ENCODE measurements at regions not wholly inside any gene's neighbourhood (a gene's known extent, or its start where the extent isn't known, plus 50 kb on each side); places are given as distances from the start of the nearest gene placed in this dataset.
A peak's percentile ranks its signal among the peaks of the same experiment; 100 is the strongest.

DNA sequence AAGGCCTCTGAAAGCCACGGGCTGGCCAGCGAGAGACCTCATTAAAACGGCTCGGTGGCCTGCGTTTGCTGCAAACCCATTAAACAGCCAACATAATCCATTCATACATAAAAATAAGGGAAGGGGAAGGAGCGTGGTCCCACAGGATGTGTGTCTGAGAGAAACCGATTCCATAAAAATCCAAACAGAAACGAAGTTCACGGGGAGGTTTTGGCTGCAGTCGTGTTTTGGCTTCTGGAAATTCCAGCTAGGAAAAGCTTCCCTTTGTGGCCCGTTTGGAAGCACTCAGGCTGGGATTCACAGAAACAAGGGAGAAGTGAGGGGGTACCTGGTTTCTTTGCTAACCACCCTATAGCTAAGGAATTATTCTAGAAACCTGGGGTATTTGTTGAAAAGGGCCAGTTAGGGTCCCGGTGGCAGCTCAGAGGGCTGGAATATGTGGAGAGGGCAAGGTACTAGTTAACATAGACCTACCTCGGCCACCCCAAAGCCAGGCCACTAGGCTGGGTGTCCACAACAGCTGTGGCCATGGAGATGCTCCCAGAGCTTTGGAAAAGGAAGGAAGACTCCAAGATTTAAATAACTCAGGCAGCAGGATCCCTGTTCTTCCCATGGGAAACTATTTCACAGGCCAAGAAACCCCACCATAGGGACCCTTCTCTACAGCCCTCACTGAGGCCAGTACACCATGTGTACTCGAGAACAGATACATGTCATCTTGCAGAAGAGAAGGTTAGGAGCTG, 166.8 kb downstream of the BCOR start:
- Histone ChIP-seq H3K4me3 (ENCODE audit: low read depth, low read length) (no peak overlapping the region), H3K4me1 (no peaks in the 10 kb centered on the region), H3K9me3 (no peaks in the 10 kb centered on the region), H3K36me3 (ENCODE audit: control insufficient read depth, insufficient read depth, low read length) (no peaks in the 10 kb centered on the region), H3K27me3 (replicated peaks; ENCODE audit: control insufficient read depth, insufficient read depth, low read length) (no peaks in the 10 kb centered on the region)
- intact Hi-C loops (cut with micrococcal nuclease; ENCODE audit: unreplicated experiment): no loop called here
- no TSS peak for BruUV-seq (replicated peaks)
- TF ChIP-seq, protein P1, sequence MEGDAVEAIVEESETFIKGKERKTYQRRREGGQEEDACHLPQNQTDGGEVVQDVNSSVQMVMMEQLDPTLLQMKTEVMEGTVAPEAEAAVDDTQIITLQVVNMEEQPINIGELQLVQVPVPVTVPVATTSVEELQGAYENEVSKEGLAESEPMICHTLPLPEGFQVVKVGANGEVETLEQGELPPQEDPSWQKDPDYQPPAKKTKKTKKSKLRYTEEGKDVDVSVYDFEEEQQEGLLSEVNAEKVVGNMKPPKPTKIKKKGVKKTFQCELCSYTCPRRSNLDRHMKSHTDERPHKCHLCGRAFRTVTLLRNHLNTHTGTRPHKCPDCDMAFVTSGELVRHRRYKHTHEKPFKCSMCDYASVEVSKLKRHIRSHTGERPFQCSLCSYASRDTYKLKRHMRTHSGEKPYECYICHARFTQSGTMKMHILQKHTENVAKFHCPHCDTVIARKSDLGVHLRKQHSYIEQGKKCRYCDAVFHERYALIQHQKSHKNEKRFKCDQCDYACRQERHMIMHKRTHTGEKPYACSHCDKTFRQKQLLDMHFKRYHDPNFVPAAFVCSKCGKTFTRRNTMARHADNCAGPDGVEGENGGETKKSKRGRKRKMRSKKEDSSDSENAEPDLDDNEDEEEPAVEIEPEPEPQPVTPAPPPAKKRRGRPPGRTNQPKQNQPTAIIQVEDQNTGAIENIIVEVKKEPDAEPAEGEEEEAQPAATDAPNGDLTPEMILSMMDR (IDR thresholded peaks at IDR 0.05; ENCODE audit: insufficient read depth in 1 of 2, low read depth in 1 of 2, low read length in 1 of 2, severe bottlenecking in 1 of 2, unreplicated experiment in 1 of 2): no peak
- Mint-ChIP-seq H3K9me3 (ENCODE audit: unreplicated experiment) (no peaks in the 10 kb centered on the region), H3K27ac (ENCODE audit: unreplicated experiment) (no peak overlapping the region), H3K36me3 (ENCODE audit: insufficient read depth, unreplicated experiment) (no peaks in the 10 kb centered on the region), H3K4me1 (ENCODE audit: low read depth, unreplicated experiment) (peaks cover 7% of the 10 kb centered on the region), H3K27me3 (ENCODE audit: insufficient read depth, unreplicated experiment) (no peaks in the 10 kb centered on the region), H3K4me3 (ENCODE audit: unreplicated experiment) (no peak overlapping the region)
- CTCF ChIA-PET: no interaction called here
- no peak for DNase-seq
- POLR2A ChIA-PET: no interaction called here

DNA sequence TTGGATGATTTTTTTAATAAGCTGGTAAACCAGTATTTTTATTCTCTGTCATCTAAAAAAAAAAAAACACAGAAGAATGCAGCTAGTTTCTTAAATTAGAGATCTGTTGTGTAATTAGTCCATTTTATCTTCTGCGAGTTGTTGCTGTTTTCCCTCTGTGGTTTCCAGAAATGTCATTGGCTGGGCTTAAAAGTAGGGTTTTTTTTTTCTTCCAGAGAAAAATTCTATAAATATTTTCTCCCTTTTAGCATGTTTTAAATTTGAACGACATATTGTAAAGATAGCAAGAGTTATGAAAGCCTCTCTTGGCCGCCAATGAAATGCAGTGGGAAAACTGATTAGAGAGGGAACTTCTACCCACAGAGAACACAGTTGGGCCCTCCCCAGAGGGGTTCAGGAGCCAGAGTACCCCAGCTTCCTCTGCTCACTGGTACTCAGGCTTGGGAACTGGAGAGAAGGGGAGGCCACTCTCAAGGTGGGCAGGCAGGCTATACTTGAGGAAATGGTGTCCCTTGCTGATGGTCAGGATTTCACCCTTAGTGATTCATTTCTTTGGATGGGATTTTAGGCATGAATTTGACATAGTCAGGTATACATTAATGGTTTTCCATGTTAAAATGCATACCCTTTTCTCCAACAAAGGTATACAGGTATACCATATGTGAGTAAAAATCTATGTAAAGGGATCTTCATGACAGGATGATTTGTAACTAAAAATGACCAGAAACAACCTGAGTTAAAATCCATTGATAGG, 166.1 kb downstream of the BCOR start:
- H3K4me1 ChIP-seq: no peaks in the 10 kb centered on the region
- no peak overlapping the region for H3K4me3 ChIP-seq (ENCODE audit: low read depth, low read length)
- H3K36me3 Mint-ChIP-seq (ENCODE audit: insufficient read depth, unreplicated experiment): no peaks in the 10 kb centered on the region
- BruUV-seq (replicated peaks): no TSS peak
- no peak overlapping the region for H3K27ac Mint-ChIP-seq (ENCODE audit: unreplicated experiment)
- no peak overlapping the region for H3K4me3 Mint-ChIP-seq (ENCODE audit: unreplicated experiment)
- no peak for DNase-seq
- no peaks in the 10 kb centered on the region for H3K27me3 ChIP-seq (replicated peaks; ENCODE audit: control insufficient read depth, insufficient read depth, low read length)
- intact Hi-C loops (cut with micrococcal nuclease; ENCODE audit: unreplicated experiment): no loop called here
- no peaks in the 10 kb centered on the region for H3K9me3 ChIP-seq
- H3K27me3 Mint-ChIP-seq (ENCODE audit: insufficient read depth, unreplicated experiment): no peaks in the 10 kb centered on the region
- no peaks in the 10 kb centered on the region for H3K9me3 Mint-ChIP-seq (ENCODE audit: unreplicated experiment)
- ChIA-PET POLR2A (no interaction called here), CTCF (no interaction called here)
- TF ChIP-seq, protein P1 (IDR thresholded peaks at IDR 0.05; ENCODE audit: insufficient read depth in 1 of 2, low read depth in 1 of 2, low read length in 1 of 2, severe bottlenecking in 1 of 2, unreplicated experiment in 1 of 2): no peak
- H3K36me3 ChIP-seq (ENCODE audit: control insufficient read depth, insufficient read depth, low read length): no peaks in the 10 kb centered on the region
- H3K4me1 Mint-ChIP-seq (ENCODE audit: low read depth, unreplicated experiment): peaks cover 13% of the 10 kb centered on the region

DNA sequence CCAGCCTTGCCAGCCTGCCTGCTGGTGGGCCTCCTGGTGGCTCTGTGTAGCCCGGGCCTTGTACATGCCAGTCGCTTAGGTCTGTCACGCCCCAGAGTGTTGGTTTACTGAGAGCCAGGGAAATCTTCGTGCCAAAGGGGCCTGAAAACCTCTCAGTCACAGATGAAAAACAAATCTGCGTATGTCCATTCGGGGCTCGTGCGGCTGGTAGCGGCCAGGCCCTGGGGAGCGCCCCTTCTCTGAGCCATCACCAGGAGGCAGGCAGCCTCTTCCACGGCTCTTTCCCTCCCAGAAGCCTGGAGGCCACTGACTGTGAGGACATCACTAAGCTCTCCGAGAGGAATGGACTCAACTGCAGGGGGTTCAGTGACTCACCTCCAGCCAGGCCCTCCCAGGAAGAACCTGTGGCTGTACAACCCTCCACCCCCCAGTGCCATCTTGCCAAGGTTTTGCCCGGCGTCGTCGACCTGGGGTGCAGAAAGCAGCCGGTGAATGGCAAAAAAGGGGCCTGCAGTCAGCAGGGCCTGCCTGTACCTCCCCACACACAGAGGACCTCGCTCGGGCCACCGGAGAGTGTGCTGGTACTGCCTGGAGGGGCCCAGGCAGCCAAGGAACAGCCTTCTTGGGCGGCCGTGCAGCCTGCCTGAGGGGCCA, 162.2 kb downstream of the BCOR start:
- intact Hi-C loops (cut with micrococcal nuclease; ENCODE audit: unreplicated experiment): no loop called here
- POLR2A ChIA-PET: no interaction called here
- Histone ChIP-seq H3K36me3 (ENCODE audit: control insufficient read depth, insufficient read depth, low read length) (no peaks in the 10 kb centered on the region), H3K9me3 (no peaks in the 10 kb centered on the region), H3K4me3 (ENCODE audit: low read depth, low read length) (no peak overlapping the region), H3K4me1 (no peaks in the 10 kb centered on the region), H3K27me3 (replicated peaks; ENCODE audit: control insufficient read depth, insufficient read depth, low read length) (no peaks in the 10 kb centered on the region)
- Mint-ChIP-seq H3K4me1 (ENCODE audit: low read depth, unreplicated experiment) (peaks cover 6% of the 10 kb centered on the region), H3K9me3 (ENCODE audit: unreplicated experiment) (no peaks in the 10 kb centered on the region), H3K36me3 (ENCODE audit: insufficient read depth, unreplicated experiment) (no peaks in the 10 kb centered on the region), H3K27me3 (ENCODE audit: insufficient read depth, unreplicated experiment) (no peaks in the 10 kb centered on the region), H3K27ac (ENCODE audit: unreplicated experiment) (no peak overlapping the region), H3K4me3 (ENCODE audit: unreplicated experiment) (no peak overlapping the region)
- CTCF ChIA-PET: no interaction called here
- peak in 1 of 2 experiments; percentile 5 for DNase-seq
- BruUV-seq (replicated peaks): no TSS peak
- TF ChIP-seq, protein P1 (IDR thresholded peaks at IDR 0.05; ENCODE audit: insufficient read depth in 1 of 2, low read depth in 1 of 2, low read length in 1 of 2, severe bottlenecking in 1 of 2, unreplicated experiment in 1 of 2): no peak

Measured in Caco-2 (cell line).